Kidney (tissue), 13 donors: ENCODE measurements at regions not wholly inside any gene's neighbourhood (a gene's known extent, or its start where the extent isn't known, plus 50 kb on each side); places are given as distances from the start of the nearest gene placed in this dataset.

Source experiments
- DNase-seq, 5 donors: peaks; one replicate each; pipeline ENCODE4 v3.0.0-alpha.2; 2013 to 2020
- FAIRE-seq: peaks from 2 replicates; lab custom pipeline; 2012; peaks lifted over from hg19 to GRCh38; lab: Jason Lieb, UNC
- H3K27ac ChIP-seq, 2 donors: one replicate each; pipeline ENCODE4 v1.7.0; 2013; ENCODE audit warnings: low read depth in 2 of 2, low read length in 2 of 2, inconsistent platforms in 1 of 2
- H3K27me3 ChIP-seq: one replicate; pipeline ENCODE4 v1.7.1; 2013; ENCODE audit warnings: low read length, inconsistent platforms; ENCODE audit not compliant: control insufficient read depth, insufficient read depth
- H3K36me3 ChIP-seq, 3 donors: one replicate each; pipeline versions ENCODE4 v1.7.0 to v1.7.1; 2013; ENCODE audit warnings: low read length in 3 of 3, control low read depth in 1 of 3, inconsistent platforms in 1 of 3; ENCODE audit not compliant: insufficient read depth in 3 of 3, control insufficient read depth in 2 of 3
- H3K4me1 ChIP-seq, 3 donors: one replicate each; pipeline versions ENCODE4 v1.7.0 to v1.7.1; 2013; ENCODE audit warnings: low read length in 3 of 3, inconsistent platforms in 1 of 3, low read depth in 1 of 3; ENCODE audit not compliant: control insufficient read depth in 2 of 3, insufficient read depth in 2 of 3
- H3K4me3 ChIP-seq, 3 donors: one replicate each; pipeline versions ENCODE4 v1.7.0 to v1.8.1; 2013; ENCODE audit warnings: low read length in 3 of 3, control low read depth in 1 of 3, inconsistent platforms in 1 of 3
- H3K9ac ChIP-seq, 3 donors: one replicate each; pipeline versions ENCODE4 v1.7.0 to v1.7.1; 2013; ENCODE audit warnings: low read length in 3 of 3, control low read depth in 1 of 3, inconsistent platforms in 1 of 3
- H3K9me3 ChIP-seq, 3 donors: one replicate each; pipeline versions ENCODE4 v1.7.0 to v1.7.1; 2013; ENCODE audit warnings: low read length in 3 of 3, control low read depth in 1 of 3, inconsistent platforms in 1 of 3; ENCODE audit not compliant: control insufficient read depth in 2 of 3, insufficient read depth in 1 of 3
- intact Hi-C: fragments of 100-400 bp; cut with DNase I; formaldehyde crosslinking; loops from one replicate; pipeline ENCODE4 v1.11.1; 2022
- TF ChIP-seq, protein P1 (sequence below): IDR thresholded peaks from 3 replicates; pipeline ENCODE4 v1.5.1; 2012; ENCODE audit warnings: mild to moderate bottlenecking, moderate library complexity, borderline replicate concordance; ENCODE audit not compliant: insufficient read depth; ENCODE audit errors: extremely low read depth
- donor health status: control.
- donor health status: control.
- donor health status: control.
- donor health status: control.
- donor health status: control.
- donor health status: DM: yes; HTN: yes; CAD: no.
- donor health status: Normal renal cell carcinoma (clear cell type).

DNA sequence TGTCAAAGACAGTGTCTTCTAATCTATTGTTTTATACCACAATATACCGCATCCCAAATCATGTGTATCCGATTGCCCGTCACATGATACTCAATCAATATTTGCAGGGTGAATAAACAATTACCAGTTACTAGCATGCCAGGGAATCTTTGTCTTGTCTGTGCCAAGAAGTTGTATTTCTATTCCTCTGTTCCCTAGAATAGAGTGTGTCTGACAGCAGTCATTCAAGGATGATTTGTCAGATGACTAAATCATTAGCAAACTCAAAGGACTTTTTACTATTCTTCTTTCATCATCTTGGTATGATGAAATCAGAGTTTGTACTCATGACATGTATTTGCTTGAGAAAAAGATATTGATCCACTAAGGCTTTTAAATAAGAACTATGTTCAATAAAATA, 348.8 kb downstream of the HTR1A start:
- H3K27me3 ChIP-seq: no peaks in the 10 kb centered on the region
- H3K4me3 ChIP-seq: no peak overlapping the region
- H3K9ac ChIP-seq: no peak overlapping the region
- no peaks in the 10 kb centered on the region for H3K4me1 ChIP-seq
- DNase-seq (no peak), FAIRE-seq (no peak)
- TF ChIP-seq, protein P1, sequence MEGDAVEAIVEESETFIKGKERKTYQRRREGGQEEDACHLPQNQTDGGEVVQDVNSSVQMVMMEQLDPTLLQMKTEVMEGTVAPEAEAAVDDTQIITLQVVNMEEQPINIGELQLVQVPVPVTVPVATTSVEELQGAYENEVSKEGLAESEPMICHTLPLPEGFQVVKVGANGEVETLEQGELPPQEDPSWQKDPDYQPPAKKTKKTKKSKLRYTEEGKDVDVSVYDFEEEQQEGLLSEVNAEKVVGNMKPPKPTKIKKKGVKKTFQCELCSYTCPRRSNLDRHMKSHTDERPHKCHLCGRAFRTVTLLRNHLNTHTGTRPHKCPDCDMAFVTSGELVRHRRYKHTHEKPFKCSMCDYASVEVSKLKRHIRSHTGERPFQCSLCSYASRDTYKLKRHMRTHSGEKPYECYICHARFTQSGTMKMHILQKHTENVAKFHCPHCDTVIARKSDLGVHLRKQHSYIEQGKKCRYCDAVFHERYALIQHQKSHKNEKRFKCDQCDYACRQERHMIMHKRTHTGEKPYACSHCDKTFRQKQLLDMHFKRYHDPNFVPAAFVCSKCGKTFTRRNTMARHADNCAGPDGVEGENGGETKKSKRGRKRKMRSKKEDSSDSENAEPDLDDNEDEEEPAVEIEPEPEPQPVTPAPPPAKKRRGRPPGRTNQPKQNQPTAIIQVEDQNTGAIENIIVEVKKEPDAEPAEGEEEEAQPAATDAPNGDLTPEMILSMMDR: no peak
- intact Hi-C loops: no loop called here
- no peak overlapping the region for H3K27ac ChIP-seq
- H3K9me3 ChIP-seq: peaks cover 0 to 2% (median 0%) of the 10 kb centered on the region in 3 donors
- H3K36me3 ChIP-seq: no peaks in the 10 kb centered on the region

DNA sequence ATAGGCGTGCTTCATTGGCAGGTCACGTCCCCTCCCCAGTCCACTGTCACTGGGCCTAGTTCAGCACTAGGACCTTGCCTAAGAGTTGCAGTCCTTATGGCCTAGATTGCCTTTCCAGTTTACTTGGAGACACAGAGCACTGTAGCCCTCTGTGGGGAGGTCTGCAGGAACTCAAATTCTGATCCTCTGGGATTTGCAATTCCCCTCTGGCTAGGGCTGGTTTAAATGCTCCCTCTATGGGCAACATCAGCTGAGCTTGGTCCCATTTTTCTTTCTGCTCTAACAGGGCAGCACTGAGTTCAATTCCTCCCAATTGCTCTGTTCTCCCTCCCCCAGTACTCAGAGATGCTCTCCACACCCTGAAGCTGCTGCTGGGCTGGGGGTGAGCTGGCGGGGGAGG, 358.2 kb downstream of the HTR1A start:
- TF ChIP-seq, protein P1: no peak
- Histone ChIP-seq H3K4me3 (no peak overlapping the region), H3K9ac (no peak overlapping the region), H3K27me3 (no peaks in the 10 kb centered on the region), H3K27ac (no peak overlapping the region), H3K4me1 (no peaks in the 10 kb centered on the region), H3K9me3 (no peaks in the 10 kb centered on the region), H3K36me3 (no peaks in the 10 kb centered on the region)
- FAIRE-seq (no peak), DNase-seq (no peak)
- intact Hi-C loops: no loop called here

- no peaks in the 10 kb centered on the region for H3K4me1 ChIP-seq
- DNase-seq (no peak), FAIRE-seq (no peak)
- no peak overlapping the region for H3K4me3 ChIP-seq
- no peaks in the 10 kb centered on the region for H3K27me3 ChIP-seq
- H3K9ac ChIP-seq: no peak overlapping the region
- H3K36me3 ChIP-seq: no peaks in the 10 kb centered on the region
- H3K27ac ChIP-seq: no peak overlapping the region
- no peaks in the 10 kb centered on the region for H3K9me3 ChIP-seq
- TF ChIP-seq, protein P1: no peak
- intact Hi-C loops: no loop called here
Observed at GRCh38 chr5:63602971-63603370, 359.3 kb downstream of the HTR1A start.

DNA sequence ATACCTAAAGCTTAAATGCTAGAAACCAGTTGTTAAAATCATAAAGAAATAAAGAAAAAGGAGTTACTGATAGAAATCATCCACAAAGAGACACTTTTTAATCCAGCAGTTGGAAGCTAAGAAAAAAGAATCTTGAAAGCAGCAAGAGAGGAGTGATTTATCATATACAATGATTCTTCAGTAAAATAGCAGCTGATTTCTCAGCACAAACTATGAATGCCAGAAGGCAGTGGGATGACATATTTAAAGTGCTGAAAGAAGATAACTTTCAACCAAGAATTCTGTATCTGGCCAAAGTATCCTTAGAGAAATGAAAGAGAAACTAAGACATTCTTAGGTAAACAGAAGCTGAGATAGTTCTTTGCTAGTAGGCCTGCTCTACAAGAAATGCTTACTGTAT, 366.0 kb downstream of the HTR1A start:
- Histone ChIP-seq H3K27ac (no peak overlapping the region), H3K4me3 (no peak overlapping the region), H3K9ac (no peak overlapping the region), H3K4me1 (no peaks in the 10 kb centered on the region), H3K9me3 (no peaks in the 10 kb centered on the region), H3K36me3 (no peaks in the 10 kb centered on the region), H3K27me3 (no peaks in the 10 kb centered on the region)
- DNase-seq (no peak), FAIRE-seq (no peak)
- TF ChIP-seq, protein P1: no peak
- intact Hi-C loops: no loop called here
